Hematopoietic multipotent progenitor cell treated with erythropoietin and hydrocortisone succinate and interleukin-3 and kit ligand, for 6 days (in vitro differentiated cells): ENCODE measurements at regions not wholly inside any gene's neighbourhood (a gene's known extent, or its start where the extent isn't known, plus 50 kb on each side); places are given as distances from the start of the nearest gene placed in this dataset.
"Not testable (repeated sequence)": the region's sequence is repeated elsewhere in the genome, so short reads cannot be mapped to it uniquely, and the experiment has no call there.

Experiments used
- DNase-seq: peaks from one replicate; pipeline ENCODE4 v3.0.0-alpha.2; 2015

GRCh38 chr13:107999751-108000150, 215.6 kb downstream of the LIG4 start:
- no peak for DNase-seq

- no peak for DNase-seq
These were observed 221.2 kb downstream of the LIG4 start for GRCh38 chr13:107994137-107994536.

DNA sequence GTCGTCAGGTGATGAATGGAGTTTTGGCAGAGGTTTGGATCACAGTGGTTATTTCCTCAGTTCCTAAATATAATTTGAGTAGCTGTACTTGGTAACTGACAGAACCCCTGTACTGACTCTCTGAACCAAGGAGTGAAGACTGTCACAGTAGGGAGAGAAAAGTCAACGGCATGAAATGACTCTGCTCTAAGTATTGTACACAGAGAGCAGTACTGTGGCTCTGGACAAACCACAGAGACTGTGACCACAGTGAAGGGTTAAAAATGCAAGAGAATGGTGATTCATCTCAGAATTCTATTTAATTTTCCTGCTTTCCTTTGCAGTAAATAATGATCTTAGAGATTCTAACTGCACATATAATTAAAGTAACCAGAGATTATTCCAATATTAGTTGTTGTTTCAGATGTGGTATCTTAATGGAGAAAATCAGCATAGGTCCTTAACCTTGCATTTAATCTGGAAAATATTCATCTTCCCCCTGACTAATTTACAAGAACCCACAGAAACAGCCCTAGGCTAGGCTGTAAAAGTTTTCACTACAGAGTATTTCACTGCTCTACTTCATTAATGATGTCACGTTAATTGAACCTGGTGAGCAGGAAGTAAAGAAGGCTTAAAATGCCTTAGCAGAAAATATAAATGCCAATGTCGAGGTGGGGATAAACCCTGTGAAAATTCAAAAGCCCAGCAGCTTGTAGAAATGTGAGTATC, 221.9 kb downstream of the LIG4 start:
- no peak for DNase-seq

DNA sequence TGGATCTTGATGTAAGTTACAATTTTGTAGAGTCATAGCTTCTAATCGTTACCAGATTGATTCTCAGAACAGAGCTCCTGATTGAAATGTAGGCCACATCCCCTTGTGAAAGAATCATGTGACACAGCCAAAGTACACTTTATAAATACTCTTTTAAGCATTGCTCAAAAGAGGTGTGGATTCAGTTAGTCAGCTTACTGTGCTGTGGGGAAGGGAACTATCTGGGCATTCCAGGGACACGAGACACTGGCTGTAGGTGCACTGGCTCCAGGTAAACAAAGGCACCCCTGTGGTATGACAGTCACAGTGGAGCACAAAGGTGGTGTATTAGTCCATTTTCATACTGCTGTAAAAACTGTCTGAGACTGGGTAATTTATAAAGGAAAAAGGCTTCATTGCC, 222.8 kb downstream of the LIG4 start:
- DNase-seq, result no peak

GRCh38 chr13:107977071-107977574, 238.2 kb downstream of the LIG4 start:
- no peak for DNase-seq

- no peak for DNase-seq
These were observed 238.7 kb downstream of the LIG4 start for GRCh38 chr13:107976628-107977027.

DNA sequence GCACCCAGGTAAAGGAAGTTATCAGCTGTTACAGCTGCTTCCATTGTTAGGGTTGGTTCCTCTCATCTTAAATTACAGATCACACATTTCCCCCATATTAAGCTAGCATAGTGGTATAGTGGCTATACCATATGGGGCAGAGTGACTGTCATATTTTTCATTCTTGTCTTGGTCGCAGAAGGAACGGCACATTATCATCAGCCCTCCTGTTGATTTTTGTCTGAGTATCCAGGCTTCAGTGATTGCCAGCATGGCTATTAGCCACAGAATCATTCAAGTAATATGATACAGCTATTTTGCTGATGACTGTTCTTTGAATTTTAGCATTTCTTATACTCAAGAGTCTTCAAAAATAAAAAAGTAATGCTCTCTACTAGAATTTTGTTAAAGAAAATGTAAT, 240.9 kb downstream of the LIG4 start:
- no peak for DNase-seq

- no peak for DNase-seq
These were observed 245.8 kb downstream of the LIG4 start for GRCh38 chr13:107969546-107969945.

DNA sequence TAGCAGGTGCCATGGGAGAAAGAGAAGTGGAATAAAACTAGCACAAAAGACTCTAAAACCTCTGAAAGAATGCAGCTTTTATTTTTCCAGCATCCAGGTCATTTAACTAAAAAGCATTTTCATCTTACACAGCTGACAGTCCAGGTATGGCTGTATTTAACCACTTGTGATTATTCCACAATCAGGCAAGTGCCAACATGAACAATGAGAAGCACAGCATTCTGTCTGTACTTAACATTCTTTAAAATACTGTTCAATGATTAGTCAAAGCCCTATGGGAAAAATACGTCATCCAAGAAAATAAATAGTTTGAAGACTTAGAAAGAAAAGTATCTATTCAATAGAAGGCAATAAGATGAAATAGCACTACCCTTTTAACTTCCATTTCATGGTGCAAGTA, 246.9 kb downstream of the LIG4 start:
- DNase-seq, result no peak

- DNase-seq, result no peak
These were observed 250.9 kb downstream of the LIG4 start for GRCh38 chr13:107964395-107964794.

GRCh38 chr13:107961849-107962608, 253.3 kb downstream of the LIG4 start:
- no peak for DNase-seq

- DNase-seq, result no peak
These were observed 255.0 kb downstream of the LIG4 start for GRCh38 chr13:107960301-107960700.

- no peak for DNase-seq
These were observed 258.4 kb downstream of the LIG4 start for GRCh38 chr13:107956889-107957288.

DNA sequence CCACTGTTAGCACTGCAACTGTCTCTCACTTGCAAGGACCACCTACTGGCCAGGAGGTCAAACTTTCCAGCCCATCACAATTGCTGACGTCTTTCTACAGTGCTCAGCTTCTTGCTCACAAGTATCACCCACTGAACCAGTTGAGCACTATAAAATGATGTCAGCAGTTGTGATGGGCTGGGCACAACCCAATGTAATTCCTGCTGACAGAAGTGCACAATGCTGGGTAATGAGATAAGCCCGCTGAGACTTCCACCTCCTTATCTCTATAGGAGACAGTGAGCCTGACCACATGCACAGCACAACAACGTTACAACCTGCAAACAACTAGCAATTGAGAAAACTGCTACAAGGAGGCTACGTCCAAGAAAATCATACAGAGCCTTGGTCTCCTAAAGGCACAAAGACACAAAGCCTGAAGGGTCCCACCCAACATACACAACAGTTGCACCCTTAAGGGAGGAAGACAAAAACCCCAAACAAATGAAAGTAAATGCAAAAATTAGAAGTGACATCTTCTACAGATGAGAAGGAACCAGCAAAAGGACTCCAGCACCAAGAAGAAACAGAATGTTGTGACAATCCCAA, 273.2 kb downstream of the LIG4 start:
- DNase-seq, result no peak

DNA sequence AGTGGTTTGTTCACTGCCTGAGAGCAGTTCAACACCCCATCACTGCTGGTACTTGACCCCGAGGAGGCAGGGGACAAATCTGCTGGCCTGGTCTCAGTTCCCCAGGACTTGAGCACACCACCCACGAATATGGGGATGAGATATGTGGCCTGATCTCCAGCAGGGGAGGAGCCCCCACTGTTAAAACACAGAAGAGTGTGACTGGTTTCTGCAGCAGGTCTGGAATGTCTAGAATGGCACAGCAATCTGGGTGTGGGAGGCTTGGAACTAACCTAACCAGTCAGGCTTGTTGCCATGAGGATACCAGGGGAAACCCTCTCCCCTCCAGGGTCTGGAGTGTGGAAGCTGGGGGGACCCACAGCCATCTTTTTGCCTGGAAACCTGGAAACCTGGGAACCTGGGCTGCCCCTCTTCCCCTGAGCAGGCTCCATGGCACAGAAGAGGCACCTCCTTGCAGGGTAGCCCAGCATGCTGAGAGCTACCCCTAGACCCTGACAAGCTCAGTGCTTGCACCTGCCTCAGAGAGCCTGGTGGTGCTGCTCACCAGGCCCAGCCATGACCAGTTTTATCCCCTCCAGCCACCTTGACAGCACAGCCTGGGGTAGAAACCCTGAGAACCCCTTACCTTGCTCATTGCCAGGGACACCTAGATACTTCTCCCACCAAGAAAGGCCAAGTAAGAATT, 273.8 kb downstream of the LIG4 start:
- no peak for DNase-seq

- DNase-seq, result no peak
These were observed 277.5 kb downstream of the LIG4 start for GRCh38 chr13:107937848-107938247.

GRCh38 chr13:107931056-107931455, 284.3 kb downstream of the LIG4 start:
- no peak for DNase-seq

DNA sequence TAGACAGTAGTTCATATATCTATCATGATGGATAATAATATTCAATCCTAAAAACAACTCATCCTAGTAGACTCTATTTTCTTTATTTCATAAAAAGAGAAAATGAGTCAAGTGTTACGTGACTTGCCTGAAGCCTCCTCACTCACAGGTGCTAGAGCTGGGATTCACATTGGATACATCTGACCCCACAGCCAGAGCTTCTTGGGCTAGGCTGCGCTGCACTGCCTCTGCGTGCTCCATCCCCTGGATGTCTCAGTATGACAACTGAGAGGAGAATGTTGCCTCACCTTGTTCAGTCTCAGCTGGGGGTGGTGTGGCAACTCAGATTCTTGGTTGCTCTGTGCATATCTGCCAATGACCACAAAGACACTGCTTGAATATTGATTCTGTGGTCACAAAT, 286.6 kb downstream of the LIG4 start:
- no peak for DNase-seq

GRCh38 chr13:107927557-107927956, 287.8 kb downstream of the LIG4 start:
- DNase-seq, result no peak

- not testable (repeated sequence) for DNase-seq
These were observed 288.8 kb downstream of the LIG4 start for GRCh38 chr13:107926515-107926914.

GRCh38 chr13:107916902-107917301, 298.4 kb downstream of the LIG4 start:
- DNase-seq, result not testable (repeated sequence)

DNA sequence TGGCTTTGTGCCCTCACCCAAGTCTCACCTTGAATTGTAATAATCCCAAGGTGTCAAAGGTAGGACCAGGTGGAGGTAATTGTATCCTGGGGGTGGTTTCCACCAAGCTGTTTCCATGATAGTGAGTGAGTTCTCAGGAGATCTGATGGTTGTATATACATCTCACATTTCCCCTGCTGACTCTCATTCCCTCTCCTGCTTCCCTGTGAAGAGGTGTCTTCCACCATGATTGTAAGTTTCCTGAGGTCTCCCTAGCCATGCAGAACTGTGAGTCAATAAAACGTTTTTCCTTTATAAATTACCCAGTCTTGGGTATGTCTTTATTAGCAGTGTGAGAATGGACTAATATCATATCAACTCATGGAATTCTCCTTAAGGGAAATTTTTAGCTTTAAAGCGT, 302.6 kb downstream of the LIG4 start:
- no peak for DNase-seq

- DNase-seq, result no peak
These were observed 308.1 kb downstream of the LIG4 start for GRCh38 chr13:107907065-107907805.
